ENCODE measurements at regions not wholly inside any gene's neighbourhood (a gene's known extent, or its start where the extent isn't known, plus 50 kb on each side); places are given as distances from the start of the nearest gene placed in this dataset.

DNA sequence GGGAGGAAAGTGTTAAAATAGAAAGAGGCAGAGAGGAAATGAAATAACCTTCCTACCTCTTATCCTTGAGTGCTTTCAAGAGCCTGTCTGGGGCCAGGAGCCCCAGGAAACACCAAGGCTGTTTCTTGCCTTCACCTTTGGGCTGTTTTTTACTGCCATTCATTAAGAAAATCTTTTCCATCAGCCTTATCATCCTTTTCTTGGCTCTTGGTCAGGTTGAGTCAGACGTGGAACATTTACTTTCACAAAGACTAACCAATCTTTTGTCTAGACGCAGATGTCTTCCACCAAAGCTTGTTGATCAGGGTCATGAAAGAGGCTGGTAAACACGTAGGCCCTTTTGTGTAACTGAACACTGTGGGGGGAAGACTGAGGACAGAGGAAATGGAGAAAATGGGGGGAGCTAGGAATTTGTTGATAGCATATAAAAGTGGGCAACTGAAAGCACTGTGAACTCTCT, 151.0 kb upstream of the THBS1 start:
- TF ChIP-seq, protein P1, sequence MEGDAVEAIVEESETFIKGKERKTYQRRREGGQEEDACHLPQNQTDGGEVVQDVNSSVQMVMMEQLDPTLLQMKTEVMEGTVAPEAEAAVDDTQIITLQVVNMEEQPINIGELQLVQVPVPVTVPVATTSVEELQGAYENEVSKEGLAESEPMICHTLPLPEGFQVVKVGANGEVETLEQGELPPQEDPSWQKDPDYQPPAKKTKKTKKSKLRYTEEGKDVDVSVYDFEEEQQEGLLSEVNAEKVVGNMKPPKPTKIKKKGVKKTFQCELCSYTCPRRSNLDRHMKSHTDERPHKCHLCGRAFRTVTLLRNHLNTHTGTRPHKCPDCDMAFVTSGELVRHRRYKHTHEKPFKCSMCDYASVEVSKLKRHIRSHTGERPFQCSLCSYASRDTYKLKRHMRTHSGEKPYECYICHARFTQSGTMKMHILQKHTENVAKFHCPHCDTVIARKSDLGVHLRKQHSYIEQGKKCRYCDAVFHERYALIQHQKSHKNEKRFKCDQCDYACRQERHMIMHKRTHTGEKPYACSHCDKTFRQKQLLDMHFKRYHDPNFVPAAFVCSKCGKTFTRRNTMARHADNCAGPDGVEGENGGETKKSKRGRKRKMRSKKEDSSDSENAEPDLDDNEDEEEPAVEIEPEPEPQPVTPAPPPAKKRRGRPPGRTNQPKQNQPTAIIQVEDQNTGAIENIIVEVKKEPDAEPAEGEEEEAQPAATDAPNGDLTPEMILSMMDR (IDR thresholded peaks at IDR 0.05; ENCODE audit: extremely low read depth in 1 of 2, insufficient read depth in 1 of 2, low read depth in 1 of 2, low read length in 2 of 2) = no peak
- TF ChIP-seq EZH2 (IDR thresholded peaks at IDR 0.05; ENCODE audit: borderline replicate concordance, low read depth, low read length, severe bottlenecking) (no peak), MYC (IDR thresholded peaks at IDR 0.05; ENCODE audit: low read depth, low read length) (no peak), POLR2A (IDR thresholded peaks at IDR 0.05; ENCODE audit: low read depth, low read length) (peak; percentile 75), GATA2 (IDR thresholded peaks at IDR 0.05; ENCODE audit: insufficient read depth, insufficient read length, low read depth, low read length) (peak; percentile 96), POLR2AphosphoS5 (IDR thresholded peaks at IDR 0.05; ENCODE audit: insufficient read depth, low read depth, low read length) (peak; percentile 70), FOS (IDR thresholded peaks at IDR 0.05; ENCODE audit: borderline replicate concordance, insufficient read depth, low read length) (peak; percentile 89)

Measured in endothelial cell of umbilical vein (primary cell).